HG03196 (cell line): ENCODE measurements at regions not wholly inside any gene's neighbourhood (a gene's known extent, or its start where the extent isn't known, plus 50 kb on each side); places are given as distances from the start of the nearest gene placed in this dataset.
"Not testable (repeated sequence)": the region's sequence is repeated elsewhere in the genome, so short reads cannot be mapped to it uniquely, and the experiment has no call there.

Experiments used
- ATAC-seq: cut with Tn5 transposase; IDR thresholded peaks from one replicate; pipeline ENCODE4 v1.9.1; 2021; ENCODE audit not compliant: unreplicated experiment

DNA sequence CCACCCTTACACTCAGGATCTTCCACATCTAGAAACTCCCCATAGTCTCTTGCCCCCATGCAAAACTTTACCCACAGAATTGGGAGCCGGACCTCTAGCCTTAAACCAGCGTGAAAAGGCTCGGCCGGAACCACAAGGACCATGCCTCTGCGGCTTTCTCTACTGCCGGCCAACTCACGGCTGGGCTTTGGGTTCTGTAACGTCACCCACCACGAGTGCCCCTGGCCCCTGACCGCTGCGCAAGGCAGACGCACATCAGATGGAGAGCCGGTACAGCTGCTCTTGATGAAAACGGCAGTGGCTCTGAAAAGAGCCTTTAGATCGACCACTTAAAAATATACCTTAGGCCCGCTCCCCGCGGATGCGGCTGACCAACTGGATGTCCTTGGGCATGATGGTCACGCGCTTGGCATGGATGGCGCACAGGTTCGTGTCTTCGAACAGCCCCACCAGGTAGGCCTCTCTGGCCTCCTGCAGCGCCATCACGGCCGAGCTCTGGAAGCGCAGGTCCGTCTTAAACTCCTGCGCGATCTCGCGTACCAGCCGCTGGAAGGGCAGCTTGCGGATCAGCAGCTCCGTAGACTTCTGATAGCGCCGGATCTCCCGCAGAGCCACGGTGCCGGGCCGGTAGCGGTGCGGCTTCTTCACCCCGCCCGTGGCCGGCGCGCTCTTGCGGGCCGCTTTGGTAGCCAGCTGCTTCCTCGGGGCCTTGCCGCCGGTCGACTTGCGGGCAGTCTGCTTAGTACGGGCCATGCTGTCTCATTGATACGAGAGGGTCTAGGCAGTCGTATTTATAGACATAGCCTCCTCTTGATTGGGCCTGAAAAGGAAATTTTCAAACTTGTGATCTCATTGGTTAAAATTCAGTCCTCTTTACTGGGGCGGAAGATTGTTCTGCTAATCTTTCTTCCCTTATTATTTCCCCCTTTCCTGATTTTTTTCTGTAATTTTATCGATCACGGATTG, 66.3 kb downstream of the FAM72C start:
- not testable (repeated sequence) for ATAC-seq

DNA sequence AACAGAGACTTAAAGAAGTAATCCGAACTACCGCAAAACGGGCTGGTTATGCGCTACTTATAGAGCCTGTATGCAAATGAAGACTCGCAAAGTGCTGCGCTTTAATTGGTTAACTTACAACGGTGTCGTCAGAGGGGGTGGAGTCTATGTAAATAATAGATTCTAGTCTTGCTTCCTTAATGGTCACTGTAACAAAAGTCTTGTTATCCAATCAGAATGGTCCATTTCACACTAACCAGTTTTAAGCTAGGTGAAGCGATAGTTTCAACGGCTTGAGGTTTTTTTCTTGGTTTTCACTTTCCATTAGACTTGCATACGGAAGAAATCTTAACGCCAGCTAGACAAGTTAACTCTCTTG, 67.2 kb downstream of the FAM72C start:
- not testable (repeated sequence) for ATAC-seq

DNA sequence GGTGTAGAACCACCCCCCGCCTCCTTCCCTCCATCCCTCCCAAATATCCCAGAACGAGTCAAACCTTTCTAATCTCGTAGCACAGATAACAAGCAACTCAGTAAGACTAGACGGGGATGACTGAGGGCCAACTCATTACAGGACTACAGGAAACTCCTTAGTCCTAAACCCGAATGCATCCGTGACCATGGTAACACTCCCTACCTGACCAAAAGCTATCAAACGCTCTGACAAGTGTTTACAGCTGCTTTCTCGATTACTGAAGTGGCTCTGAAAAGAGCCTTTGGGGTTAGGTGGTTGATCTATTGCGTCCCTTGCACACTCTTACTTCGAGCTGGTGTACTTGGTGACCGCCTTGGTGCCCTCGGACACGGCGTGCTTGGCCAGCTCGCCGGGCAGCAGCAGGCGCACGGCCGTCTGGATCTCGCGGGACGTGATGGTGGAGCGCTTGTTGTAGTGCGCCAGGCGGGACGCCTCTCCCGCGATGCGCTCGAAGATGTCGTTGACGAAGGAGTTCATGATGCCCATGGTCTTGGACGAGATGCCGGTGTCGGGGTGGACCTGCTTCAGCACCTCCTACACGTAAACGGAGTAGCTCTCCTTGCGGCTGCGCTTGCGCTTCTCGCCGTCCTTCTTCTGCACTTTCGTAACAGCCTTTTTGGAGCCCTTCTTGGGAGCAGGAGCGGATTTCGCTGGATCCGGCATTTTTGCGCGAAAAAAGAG, 67.7 kb downstream of the FAM72C start:
- ATAC-seq: not testable (repeated sequence)

DNA sequence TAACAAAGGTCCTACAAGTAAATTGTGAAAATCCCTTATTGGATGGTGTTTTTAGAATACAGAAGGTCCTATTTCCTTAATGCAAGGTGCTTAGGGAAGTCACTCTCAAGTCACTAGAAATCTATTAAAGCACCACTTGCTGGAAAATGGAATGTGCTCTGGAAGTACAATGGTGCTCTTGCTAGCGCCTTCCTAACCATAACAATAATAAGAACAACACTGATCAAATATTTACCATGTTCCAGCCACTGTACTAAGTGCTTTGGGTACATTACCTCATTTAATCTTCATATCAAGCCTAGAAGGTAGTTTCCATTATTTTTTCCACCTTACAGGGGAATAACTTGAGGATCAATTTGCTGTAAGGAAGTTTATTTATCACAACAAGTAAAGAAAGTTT, 75.4 kb downstream of the FAM72C start:
- ATAC-seq: not testable (repeated sequence)

DNA sequence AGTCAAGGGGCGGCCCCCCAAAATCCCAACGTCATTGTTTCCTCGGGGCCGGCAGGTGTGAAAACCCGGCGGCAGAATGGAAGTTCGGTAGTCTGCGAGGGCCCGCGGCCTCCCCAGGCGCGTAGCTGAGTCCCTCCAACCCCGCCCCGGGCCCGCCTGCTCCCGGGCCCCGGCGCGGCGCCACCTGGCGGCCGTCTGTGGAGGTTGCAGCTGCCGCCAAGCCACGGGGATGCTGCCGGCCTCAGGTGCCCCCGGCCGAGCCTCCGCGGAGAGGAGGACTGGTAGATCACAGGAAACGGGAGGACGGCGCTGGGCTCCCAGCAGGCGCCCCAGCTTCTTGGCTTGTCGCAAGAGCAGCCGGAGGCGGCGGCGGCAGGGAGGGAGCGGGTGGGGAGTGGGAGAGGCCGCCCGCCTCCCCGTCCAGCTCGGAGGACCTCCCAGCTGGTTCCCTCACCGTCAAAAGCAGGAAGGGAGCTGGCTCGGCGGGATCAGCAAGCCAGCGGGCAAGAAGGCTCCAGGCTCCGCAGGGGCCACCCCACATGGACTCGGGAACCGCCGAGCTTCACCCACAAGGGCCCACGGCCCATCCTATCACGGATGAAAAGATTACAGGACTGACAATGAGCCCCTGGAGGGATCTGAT, 86.7 kb downstream of the FAM72C start:
- peak; percentile 84 for ATAC-seq

DNA sequence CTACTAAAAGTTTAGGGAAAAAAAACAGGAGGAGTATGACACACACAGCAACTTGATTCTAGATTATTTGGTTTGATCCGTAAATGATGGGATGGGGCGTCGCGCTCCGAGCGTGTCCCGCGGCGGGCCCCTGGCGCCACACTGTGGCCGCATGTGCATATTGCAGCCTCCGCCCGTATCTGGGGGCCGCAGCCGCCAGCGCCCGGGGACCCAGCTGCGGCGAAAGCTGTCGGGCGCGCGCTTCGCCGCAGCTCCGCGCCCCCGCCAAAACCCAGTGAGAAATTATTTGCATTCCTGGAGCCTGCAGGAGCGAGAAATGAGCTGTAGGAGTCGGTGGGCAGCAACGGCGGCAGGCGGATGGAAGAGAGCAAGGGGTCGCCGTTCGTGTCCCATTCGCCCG, 87.3 kb downstream of the FAM72C start:
- peak; percentile 78 for ATAC-seq

DNA sequence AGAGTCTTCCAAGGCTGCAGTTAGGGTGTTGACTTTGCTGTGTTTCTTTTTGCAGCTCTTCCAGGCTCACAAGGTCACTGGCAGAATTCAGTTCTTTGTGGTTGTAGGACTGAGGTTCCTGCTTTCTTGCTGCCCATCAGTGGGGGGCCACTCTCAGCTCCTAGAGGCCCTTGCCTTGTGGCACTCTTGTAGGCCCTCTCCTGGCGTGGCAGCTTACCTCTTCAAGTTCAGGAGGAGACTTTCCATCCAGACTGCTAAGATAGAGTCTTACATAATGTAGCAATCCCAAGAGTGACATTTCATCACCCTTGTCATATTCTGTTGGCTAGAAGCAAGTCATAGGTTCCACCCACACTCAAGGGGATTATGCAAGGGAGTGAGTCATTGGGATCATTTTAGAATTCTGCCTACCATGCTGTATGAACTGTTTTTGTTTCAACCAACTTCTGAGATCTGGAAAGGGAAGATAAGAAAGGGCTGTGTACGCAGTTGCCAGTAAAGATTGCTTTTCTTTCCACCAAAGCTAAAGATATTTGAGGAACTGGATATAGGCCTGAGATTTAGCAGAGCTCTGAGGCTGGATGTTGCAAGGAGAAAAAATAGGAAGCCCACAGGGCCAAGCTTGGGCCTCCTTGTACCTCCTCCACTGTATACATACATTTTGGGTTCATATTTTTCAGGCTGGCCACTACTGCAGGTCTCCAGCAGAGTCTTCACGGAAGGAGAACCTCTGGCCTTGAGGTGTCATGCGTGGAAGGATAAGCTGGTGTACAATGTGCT, 91.8 kb downstream of the FAM72C start:
- not testable (repeated sequence) for ATAC-seq

DNA sequence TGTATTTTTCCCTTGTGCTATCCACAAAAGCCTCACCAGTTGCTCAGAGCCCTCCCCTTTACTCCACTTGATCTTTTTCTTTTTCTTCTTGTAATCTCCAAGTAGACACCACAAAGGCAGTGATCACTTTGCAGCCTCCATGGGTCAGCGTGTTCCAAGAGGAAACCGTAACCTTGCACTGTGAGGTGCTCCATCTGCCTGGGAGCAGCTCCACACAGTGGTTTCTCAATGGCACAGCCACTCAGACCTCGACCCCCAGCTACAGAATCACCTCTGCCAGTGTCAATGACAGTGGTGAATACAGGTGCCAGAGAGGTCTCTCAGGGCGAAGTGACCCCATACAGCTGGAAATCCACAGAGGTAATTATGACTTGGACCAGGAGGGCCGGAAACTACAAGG, 95.8 kb downstream of the FAM72C start:
- not testable (repeated sequence) for ATAC-seq

DNA sequence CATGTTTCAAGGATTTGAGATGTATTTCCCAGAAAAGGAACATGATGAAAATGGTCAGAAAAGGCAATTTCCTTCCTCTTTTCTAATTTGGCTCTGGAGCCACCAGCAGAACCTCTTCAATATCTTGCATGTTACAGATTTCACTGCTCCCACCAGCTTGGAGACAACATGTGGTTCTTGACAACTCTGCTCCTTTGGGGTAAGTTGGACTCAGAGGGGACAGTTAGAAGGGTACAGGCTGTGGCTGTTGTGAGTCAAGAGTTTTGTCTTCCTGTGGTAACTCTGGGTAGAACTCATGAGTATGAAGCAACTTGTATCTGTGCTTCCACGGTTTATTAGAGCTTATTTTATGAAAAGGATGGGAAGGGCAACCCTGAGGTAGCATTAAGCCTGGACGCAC, 97.2 kb downstream of the FAM72C start:
- ATAC-seq: not testable (repeated sequence)

DNA sequence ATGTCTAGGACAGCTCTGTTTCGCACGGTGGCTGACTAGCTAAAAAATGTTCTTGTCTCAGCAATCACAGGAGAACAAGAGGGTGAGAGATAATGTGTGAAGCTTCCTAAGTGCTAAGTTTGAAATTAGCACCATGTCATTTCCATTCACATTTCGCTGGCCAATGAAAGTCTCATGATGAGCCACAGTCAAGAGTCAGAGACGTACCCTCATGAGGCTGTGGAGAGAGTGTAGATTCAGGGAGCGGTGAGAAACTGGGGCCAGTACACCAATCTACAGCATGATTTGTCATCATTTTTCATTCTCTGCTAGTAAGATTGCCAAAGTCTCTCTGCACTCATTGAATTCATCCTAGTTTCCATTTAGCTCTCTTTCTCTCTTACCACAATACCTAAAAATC, 98.1 kb downstream of the FAM72C start:
- not testable (repeated sequence) for ATAC-seq

DNA sequence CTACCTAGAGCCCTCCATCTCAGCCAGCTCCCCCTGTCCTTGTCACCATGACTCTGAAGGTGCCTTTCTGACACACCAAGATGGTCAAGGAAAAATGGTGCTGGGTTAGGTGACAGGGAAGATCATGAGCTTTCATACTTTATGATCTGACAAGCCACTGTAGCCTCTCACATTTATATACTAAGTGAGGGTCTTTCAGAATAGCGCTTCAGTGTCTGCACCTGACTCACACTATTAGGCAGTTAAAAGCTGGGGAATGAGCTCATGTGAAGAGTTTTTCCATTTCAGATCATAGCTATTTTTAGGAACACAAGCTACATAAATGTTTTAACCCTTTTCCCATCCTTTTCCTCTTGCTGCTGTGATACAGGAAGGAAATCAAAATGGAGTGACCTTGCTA, 101.4 kb downstream of the FAM72C start:
- not testable (repeated sequence) for ATAC-seq

DNA sequence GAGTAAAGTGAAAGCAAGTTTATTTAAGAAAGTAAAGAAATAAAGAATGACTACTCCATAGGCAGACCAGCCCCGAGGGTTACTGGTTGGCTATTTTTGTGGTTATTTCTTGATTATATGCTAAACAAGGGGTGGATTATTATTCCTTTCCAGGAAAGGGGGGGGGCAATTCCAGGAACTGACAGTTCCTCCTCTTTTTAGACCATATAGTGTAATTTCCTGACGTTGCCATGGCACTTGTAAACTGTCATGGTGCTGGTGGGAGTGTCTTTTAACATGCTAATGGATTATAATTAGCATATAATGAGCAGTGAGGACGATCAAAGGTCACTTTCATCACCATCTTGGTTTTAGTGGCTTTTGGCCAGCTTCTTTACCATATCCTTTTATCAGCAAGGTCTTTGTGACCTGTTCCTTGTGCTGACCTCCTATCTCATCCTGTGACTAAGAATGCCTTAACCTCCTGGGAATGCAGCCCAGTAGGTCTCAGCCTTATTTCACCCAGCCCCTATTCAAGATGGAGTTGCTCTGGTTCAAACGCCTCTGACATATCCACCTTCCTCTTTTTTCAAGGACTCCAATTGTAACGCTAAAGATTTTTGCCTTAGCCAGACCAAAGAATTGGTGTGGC, 104.1 kb downstream of the FAM72C start:
- ATAC-seq: not testable (repeated sequence)

DNA sequence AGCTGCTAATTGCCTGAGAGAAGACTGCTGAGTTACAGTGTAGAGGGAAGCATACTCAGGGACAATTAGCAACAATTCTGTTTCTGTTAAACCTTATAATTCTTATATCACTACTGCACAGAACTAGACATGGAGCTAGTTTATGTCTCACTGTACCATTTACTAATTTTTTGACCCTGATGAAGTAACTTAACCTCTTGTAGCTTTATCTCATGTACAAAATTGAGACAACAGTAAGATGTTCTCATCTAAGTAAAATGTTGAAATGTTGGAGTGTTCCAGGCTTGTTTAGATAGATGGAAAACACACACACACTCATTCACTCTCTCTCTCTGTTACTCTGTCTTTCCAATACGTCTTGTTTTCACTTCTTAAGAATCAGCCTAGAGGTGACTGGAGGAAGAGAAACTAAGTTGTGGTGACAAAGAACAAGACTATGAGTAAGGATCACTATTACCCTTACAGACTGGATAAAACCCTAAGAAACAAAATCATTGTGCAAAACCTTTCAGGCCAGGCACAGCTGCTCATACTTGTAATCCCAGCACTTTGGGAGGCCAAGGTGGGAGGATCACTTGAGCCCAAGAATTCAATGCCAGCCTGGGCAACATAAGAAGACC, 107.8 kb downstream of the FAM72C start:
- ATAC-seq: not testable (repeated sequence)

DNA sequence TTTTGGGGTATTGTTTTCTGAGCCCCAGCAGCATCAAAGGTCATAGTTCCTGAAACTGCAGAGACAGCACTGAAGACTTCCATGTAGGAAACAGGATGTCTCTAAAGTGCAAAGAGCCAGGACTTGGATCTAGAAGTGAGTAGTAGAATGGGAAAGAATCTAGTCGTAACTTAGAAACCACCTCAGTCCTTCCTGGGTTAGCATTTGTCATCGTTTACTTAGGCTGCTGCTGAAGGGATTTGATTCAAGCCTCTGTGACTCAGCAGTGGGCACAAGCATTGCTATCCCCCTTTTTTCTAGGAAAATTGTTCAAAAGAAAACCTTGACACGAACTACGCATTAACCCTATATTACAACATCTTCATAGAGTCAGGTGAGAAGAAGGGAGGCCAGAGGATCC, 109.1 kb downstream of the FAM72C start:
- not testable (repeated sequence) for ATAC-seq

DNA sequence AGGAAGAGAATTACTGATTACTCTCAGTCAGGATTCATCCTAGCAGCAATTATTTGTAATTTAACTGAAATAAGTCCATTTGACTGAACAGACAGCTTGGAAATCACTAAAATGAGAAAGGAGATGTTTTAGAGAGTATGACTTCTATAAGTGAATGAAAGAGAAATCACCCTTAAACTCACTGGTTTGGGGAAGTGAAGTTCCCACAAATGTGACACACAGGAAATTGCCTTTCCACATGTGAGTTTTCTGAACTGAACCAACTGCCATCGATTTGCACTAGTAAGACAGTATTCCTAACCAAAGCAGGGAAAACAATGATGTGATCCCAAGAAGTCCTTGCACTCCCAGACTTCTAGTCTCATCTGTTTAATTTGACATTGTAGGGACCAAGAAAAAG, 110.5 kb downstream of the FAM72C start:
- ATAC-seq: not testable (repeated sequence)

DNA sequence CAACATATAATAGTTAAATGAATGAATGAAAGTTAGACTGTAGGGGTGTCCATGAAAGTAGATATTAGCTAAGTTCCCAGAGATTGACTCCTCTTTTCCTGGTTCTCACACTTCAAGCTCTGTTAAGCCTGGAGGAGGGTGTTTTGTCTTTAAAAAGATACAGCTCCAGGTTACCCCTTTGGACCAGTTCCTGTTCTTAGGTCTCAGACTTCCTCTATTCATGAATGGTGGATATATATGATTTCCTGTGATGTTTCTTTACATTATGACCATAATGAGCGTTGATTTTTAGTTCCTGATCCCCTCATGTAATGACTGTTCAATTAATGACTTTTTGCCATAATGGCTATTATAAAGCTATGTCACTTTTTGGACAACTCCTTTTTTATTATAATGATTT, 115.9 kb downstream of the FAM72C start:
- ATAC-seq: not testable (repeated sequence)

DNA sequence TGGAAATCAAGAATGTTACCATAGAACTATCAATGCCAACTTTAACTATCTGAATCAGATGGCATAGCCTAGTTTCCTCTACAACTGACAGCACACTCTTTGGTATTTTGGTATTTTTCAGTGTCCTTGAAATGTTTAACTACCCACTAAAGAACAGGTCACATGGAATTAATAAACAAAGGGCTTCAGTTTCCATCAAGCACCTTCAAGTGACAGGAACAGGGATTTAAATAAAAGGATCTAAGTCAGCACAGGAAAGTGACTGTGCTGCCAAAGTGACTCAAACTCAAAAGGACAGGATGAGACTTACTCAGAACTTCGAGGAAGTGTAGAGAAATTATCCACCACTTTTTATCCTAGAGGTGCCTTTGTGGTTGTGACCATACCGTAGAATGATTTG, 117.7 kb downstream of the FAM72C start:
- ATAC-seq: not testable (repeated sequence)

DNA sequence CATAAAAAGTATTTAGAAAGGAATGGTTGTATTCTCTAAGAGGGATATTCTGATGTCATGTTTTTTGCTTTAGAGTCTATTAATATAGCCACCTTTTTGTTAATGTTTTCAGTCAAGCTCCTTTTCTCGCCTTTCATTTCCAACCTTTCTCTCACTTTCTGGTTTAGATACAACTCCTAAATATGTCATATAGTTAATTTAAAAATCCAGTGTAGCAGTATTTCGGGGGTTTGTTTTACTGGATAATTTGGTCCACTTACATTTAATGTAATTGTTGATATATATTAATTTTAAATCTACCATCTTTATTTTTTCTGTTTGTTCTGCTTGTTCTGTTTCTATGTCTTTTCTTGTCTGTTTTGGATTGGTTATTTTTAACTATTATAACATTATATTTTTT, 121.1 kb downstream of the FAM72C start:
- not testable (repeated sequence) for ATAC-seq

DNA sequence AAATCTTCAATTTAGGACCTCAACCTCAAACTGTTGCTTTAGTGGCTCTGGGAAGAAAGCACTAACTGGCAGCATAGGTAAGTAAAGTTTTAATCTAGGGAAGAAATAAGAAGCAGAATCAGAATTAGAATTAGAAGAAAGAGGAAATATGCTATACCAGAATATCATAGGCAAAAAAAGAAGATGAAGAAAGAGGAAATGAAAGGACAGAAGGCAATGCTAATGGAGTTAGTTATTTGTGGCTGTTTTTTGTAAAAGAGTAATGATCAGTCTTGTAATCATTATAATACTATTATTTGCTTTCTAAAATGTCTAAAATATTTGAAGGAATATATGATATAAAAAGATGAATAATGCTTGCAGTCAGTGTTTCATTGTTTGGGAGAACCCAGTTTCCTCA, 122.9 kb downstream of the FAM72C start:
- not testable (repeated sequence) for ATAC-seq

DNA sequence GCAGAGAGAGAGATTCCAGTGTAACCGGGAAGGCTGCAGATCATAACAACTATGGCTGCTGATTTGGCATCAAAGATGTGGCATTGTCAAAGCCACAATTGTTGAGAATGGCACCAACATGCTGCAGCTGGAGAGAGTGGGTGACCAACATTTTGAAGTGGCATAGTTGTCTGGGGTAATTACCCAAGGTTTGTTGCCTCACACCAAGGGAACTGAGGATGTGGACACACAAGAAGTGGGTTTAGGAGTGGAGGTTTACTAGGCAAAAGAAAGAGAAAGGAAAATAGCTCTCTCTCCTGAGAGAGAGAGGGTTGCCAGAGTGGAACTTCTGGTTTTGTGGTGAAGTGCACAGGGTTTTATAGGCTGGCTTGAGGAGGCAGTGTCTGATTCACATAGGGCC, 126.6 kb downstream of the FAM72C start:
- not testable (repeated sequence) for ATAC-seq
